Peyer's patch (tissue), 4 donors: ENCODE measurements at regions not wholly inside any gene's neighbourhood (a gene's known extent, or its start where the extent isn't known, plus 50 kb on each side); places are given as distances from the start of the nearest gene placed in this dataset.

Source experiments
- CTCF ChIP-seq, 6 experiments: fragments of 450-650 bp in 4 of 6; fragments of 200-600 bp in 2 of 6; sonication (generic) in 1 of 6; IDR thresholded peaks; one replicate each; pipeline ENCODE4 v1.5.1; 2017 to 2019; ENCODE audit warnings: antibody characterized with exemption in 6 of 6, mild to moderate bottlenecking in 3 of 6, moderate library complexity in 1 of 6
- POLR2A ChIP-seq, 2 donors: fragments of 450-650 bp; IDR thresholded peaks; one replicate each; pipeline ENCODE4 v1.5.1; 2017; ENCODE audit warnings: antibody characterized with exemption in 2 of 2, mild to moderate bottlenecking in 2 of 2, moderate library complexity in 2 of 2

- TF ChIP-seq CTCF (IDR thresholded peaks at IDR 0.05) = no peak
- TF ChIP-seq POLR2A (IDR thresholded peaks at IDR 0.05) = no peak
Observed at GRCh38 chr2:118169359-118170005, 81.2 kb downstream of the INSIG2 start.
